IPS-18c (cell line): ENCODE measurements at regions not wholly inside any gene's neighbourhood (a gene's known extent, or its start where the extent isn't known, plus 50 kb on each side); places are given as distances from the start of the nearest gene placed in this dataset.
"Not testable (repeated sequence)": the region's sequence is repeated elsewhere in the genome, so short reads cannot be mapped to it uniquely, and the experiment has no call there.

ENCODE experiments used
- H3K4me3 ChIP-seq: 2 replicates; pipeline ENCODE4 v1.7.0; 2013; ENCODE audit warnings: low read depth, mild to moderate bottlenecking, low read length, moderate library complexity; ENCODE audit not compliant: insufficient read depth
- H3K9me3 ChIP-seq: one replicate; pipeline ENCODE4 v1.6.1; 2013; ENCODE audit warnings: mild to moderate bottlenecking, low read length, moderate library complexity; ENCODE audit not compliant: control insufficient read depth, insufficient read depth

DNA sequence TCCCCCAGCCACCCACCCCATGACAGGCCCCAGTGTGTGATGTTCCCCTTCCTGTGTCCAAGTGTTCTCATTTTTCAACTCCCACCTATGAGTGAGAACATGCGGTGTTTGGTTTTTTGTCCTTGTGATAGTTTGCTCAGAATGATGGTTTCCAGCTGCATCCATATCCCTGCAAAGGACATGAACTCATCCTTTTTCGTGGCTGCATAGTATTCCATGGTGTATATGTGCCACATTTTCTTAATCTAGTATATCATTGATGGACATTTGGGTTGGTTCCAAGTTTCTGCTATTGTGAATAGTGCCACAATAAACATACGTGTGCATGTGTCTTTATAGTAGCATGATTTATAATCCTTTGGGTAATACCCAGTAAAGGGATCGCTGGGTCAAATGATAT, 273.0 kb downstream of the TEX29 start:
- not testable (repeated sequence) for H3K9me3 ChIP-seq, H3K4me3 ChIP-seq

DNA sequence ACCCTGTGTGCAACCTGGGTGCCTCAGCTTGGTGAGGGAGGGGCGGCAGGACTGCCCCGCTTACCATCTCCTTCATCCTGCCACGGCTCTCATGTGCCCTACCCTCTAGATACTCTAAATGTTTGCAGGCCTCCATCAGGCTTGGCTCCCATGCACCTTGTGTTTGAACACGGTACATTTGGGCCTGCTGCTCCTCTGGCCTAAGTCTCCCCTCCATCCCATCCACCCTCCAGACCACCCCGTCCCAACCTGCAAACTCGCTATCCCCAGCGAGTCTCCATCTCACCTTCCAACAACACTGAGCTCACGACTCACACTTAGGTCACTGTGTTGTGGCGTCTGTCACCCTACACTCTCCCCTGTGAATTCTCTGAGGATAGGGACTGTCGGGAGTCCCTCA, 274.2 kb downstream of the TEX29 start:
- no peak overlapping the region for H3K4me3 ChIP-seq

DNA sequence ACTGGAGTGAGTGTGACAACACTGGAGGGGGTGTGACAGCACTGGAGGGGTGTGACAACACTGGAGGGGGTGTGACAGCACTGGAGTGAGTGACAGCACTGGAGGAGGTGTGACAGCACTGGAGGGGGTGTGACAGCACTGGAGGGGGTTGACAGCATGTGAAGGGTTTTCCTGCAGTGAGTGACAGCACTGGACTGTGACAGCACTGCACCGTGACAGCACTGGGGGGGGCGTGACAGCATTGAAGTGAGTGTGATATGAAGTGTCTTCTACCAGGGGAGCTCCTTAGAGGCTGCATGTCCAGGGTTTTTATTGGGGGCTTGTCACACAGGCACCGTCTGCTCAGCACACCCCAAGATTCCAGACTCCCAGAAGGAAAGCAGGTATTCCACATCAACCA, 274.8 kb downstream of the TEX29 start:
- no peak overlapping the region for H3K4me3 ChIP-seq
- H3K9me3 ChIP-seq = peaks cover 2% of the 10 kb centered on the region

More for the DNA sequence above, 274.2 kb downstream of the TEX29 start:
- H3K9me3 ChIP-seq = peaks cover 2% of the 10 kb centered on the region

DNA sequence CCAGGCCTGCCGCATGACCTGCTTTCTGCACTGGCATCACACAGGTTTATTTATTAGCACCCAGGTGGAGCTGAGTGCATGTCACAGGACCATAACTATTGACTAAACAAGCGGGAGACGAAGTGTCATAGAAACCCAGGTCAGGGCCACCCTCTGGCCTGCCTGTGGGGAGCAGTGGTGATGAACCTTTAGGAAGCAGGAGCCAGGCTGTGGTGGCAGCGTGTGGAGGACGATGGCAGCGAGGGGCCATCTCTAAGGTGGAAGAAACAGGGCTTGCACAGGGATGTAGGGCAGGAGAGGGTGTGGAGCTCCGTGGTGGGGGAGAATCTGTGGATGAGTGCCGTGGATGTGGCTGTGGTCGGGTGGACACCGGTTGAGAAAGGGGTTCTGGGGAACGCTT, 275.3 kb downstream of the TEX29 start:
- peaks cover 2% of the 10 kb centered on the region for H3K9me3 ChIP-seq
- no peak overlapping the region for H3K4me3 ChIP-seq

DNA sequence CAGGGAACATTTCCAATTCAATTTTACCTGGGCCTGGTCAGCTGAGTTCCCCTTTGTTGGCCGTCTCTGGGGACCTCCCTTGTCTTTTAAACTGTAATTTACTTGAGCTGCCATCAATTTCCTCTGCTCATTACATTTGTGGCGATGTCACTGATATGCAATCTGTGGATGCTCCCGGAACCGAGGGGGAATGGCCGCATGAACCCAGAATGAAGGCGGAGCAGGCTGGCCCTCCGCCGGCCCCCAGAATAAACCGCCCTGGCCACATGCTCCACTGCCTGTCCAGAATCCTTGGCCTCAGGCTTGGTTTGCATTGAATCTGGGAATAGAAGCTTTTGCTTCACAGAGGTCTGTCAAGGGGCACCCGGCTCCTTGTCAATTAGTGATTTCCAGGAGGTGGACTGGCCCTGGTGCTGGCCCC, 276.8 kb downstream of the TEX29 start:
- Histone ChIP-seq H3K4me3 (no peak overlapping the region), H3K9me3 (peaks cover 2% of the 10 kb centered on the region)

DNA sequence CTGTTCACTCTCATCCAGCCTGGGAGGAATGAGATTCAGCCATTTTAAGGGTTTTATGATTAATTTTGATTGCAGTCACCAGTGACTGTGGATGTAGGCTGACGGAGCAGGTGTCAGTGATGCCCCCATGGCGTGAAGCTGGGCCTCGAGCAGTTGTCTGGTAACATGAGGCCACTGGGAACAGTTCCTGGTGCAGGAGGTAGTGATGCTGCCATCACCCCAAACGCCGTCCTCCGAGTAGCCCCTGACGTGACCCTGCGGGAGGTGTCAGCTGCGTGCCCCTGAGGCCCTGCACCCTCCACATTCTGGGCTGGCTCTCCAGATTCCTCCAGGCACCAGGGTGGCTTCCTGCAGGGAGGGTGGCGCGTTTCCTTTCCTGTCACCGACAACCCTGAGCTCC, 277.2 kb downstream of the TEX29 start:
- no peak overlapping the region for H3K4me3 ChIP-seq

DNA sequence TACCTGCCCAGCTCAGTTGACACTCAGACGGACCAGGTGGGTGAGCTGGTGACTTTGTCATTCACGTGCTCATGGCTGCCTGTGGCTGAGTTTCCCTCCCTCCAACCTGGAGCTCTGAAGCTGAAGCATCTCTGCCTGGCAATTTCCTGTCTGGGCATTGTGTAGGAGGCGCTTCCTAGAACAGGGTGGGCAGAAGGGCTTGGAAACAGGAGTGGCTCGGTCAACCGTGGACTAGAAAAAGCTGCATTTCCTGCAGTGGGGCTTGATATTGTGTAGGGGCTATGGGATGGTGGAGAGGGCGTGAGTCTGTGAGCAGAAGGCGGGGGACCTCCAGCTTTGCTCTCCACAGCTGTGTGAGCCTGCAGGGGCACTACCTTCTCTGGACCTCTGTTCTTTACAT, 278.3 kb downstream of the TEX29 start:
- Histone ChIP-seq H3K9me3 (peaks cover 2% of the 10 kb centered on the region), H3K4me3 (no peak overlapping the region)

More for the DNA sequence above, 277.2 kb downstream of the TEX29 start:
- peaks cover 2% of the 10 kb centered on the region for H3K9me3 ChIP-seq

DNA sequence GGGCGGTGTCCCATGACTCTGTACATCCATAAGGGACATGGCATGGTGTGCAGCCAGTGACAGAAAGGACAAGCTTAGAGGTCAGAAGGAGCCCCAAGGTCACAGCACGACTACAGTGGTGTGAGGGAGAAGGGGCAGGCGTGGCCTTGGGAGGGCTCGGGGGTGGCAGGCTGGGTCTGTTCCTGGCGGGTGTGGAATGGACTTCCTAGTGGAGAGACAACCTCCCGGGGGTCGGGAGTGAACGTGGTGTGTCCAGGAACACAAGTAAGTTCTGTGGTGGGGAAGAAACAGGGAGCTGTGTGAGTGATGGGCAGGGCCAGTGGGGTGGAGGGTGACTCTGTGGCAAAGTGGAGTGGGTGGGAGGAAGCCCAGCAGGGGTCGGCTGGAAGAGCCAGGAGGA, 279.3 kb downstream of the TEX29 start:
- H3K4me3 ChIP-seq = no peak overlapping the region
- H3K9me3 ChIP-seq = peaks cover 2% of the 10 kb centered on the region

DNA sequence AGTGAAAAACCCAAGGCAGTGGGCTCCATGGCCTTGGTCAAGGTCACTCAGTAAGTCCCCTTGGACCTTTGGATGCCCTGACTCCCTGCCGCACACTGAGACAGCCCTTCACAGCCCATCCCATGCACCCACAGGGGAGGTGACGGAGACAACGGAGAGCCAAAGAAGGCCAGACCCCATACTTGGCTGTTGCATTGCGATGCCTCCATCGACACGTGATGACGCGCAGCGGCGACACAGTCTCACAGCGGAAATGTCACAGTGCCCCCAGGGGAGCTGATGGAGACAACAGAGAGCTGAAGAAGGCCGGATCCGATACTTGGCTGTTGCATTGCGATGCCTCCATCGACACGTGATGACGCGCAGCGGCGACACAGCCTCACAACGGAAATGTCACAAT, 282.4 kb downstream of the TEX29 start:
- Histone ChIP-seq H3K4me3 (no peak overlapping the region), H3K9me3 (no peaks in the 10 kb centered on the region)

DNA sequence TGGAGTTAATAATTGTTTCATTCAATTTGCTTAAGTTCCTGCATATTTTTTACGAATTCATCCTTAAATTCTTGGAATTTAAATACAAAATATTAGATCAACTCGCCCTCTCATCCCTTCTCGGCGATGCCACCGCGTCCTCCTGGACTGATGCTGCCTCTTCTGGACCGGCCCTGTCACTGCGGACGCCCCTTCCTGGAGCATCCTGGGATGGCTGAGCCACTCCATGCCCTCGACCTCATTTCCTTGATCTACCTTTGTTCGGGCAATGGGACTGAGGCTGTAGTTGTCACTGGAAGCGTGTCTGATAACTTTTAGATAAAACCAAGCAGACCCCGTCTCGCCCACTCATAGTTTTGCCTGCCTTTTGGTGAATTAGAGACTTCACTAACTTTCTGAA, 283.7 kb downstream of the TEX29 start:
- no peak overlapping the region for H3K4me3 ChIP-seq
- no peaks in the 10 kb centered on the region for H3K9me3 ChIP-seq

DNA sequence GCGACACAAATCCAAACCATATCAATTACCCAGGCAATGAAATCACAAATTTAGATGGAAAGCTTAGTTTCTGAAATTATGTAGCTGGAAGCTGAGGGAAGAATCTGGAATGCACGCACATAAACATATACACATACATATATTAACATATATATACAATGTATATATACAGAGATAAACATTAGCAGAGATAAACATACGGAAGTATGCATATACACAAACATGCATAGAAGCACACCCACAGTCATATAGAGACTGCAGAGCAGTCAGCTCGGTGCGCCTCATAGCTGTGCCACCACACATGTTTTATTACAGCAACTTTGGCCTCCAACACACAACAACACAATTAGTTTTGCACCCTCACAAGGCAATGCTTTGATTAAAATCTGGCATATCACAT, 288.1 kb downstream of the TEX29 start:
- no peaks in the 10 kb centered on the region for H3K9me3 ChIP-seq
- H3K4me3 ChIP-seq = no peak overlapping the region

DNA sequence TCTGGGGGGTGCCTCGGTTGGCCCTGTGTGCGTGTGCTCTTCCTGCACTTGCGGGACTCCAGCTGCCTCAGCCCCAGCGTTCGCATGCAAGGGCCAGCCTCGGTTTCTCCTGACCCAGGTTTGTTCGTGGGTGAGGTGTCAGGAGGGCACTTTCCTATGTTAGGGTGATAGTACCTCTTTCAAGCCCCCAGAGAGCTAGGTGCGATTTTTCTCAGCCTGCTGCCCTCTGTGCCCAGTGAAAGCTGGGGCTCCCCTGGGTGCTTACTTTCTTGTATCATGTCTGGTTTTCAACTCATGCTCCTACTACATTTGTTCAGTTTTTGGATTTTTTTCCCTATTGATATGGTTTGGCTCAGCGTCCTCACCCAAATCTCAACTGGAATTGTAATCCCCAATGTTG, 289.2 kb downstream of the TEX29 start:
- Histone ChIP-seq H3K4me3 (no peak overlapping the region), H3K9me3 (no peaks in the 10 kb centered on the region)

DNA sequence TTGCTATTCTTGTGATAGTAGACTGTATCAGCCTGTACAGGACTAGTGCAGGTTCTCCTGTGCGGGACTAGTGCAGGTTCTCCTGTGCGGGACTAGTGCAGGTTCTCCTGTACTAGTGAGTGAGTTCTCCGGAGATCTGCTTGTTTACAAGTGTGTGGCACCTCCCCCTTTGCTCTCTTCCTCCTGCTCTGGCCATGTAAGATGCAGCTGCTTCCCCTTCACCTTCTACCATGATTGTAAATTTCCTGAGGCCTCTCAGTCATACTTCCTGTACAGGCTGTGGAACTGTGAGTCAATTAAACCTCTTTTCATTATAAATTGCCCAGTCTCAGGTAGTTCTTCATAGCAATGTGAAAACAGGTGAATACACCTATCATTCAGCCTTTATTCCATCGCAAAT, 289.6 kb downstream of the TEX29 start:
- H3K9me3 ChIP-seq = no peaks in the 10 kb centered on the region
- no peak overlapping the region for H3K4me3 ChIP-seq

DNA sequence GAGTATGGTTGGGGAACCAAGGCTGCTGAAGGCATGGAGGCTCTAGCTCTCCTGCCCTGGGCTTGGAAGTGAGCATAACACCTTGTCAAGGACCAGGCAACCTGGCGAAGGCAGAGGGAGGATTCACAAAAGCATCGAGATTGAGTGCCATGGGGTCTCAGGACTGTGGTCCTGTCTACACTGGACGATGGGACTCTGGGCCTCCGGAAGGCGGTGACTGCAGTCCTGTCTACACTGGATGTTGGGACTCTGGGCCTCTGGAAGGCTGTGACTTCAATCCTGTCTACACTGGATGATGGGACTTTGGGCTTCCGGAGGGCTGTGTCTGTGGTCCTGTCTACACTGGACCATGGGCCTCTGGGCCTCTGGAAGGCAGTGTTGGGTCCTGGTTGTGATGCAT, 290.4 kb downstream of the TEX29 start:
- Histone ChIP-seq H3K4me3 (no peak overlapping the region), H3K9me3 (no peaks in the 10 kb centered on the region)

DNA sequence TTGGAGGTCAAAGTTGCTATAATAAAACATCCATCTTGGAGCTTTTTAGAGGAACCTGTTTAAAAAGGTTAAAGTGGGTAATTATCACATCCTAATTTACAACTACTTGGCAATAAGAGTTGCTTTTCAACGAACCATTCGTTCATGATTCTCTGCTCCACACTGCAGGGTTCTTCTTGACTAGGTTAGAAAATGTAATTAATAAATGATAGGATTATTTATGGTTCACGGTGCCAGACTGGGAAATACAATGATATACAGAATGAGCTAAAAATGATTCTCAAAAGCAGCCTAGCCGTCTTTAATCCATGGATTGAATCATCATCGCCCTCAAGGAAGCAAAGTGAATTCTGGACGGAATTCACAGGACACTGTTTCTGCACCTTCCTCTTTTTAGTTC, 291.2 kb downstream of the TEX29 start:
- no peak overlapping the region for H3K4me3 ChIP-seq
- H3K9me3 ChIP-seq = no peaks in the 10 kb centered on the region

DNA sequence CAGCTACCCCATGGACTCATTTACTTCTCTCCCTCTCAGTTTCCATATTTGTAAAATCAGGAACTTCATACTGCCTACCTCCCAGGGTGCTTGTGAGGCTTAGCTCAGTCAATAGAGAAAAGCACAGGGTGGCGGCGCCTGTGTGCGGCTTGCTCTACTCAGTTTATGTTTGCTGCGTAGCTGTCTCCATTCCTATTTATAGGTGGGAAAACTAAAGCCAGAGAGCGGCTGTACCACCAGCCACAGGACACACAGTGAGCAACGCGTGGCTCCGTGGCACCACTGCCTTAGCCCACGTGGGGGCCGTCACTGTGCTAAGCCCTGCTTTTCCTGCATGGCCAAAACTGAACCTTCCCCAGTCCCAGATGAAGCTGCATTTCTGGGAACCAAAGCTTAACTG, 292.4 kb downstream of the TEX29 start:
- no peak overlapping the region for H3K4me3 ChIP-seq
- H3K9me3 ChIP-seq = no peaks in the 10 kb centered on the region

DNA sequence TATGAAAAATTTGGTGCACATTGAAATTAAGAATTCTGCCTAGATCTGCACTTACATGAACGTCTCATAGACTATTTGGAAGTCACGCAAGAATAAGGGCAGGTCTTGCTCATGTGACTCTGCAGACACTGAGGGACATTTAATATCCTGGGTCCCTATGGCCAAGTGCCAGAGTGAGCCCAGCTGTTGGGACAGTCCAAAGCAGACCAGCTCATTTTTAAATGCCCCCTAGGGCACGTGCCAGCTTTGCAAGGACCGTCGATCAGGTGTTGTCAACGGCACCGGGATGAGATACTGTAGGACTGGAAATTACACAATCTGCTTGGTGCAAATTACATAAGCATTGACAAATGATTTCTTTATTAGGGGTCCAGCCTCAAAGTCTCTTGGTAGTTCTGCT, 293.6 kb downstream of the TEX29 start:
- H3K4me3 ChIP-seq = no peak overlapping the region
- no peaks in the 10 kb centered on the region for H3K9me3 ChIP-seq

DNA sequence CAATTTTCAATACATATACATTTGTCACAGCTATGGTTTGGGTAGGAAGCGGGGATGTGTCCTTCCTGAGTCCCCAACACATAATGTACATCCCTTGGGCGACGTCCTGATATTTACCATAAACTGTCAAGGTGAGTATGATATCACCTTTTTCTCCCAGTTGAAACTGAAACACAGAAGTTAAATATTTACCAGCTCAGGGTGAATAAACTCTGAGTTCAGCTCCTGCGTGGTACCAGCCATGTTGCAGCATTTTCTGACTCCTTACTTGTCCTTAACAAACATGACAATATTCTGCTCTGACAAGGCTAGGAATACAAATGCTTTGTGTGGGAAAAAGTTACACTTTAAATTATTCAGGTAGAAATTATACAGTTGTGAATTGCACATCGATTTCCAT, 294.2 kb downstream of the TEX29 start:
- no peak overlapping the region for H3K4me3 ChIP-seq
- no peaks in the 10 kb centered on the region for H3K9me3 ChIP-seq

DNA sequence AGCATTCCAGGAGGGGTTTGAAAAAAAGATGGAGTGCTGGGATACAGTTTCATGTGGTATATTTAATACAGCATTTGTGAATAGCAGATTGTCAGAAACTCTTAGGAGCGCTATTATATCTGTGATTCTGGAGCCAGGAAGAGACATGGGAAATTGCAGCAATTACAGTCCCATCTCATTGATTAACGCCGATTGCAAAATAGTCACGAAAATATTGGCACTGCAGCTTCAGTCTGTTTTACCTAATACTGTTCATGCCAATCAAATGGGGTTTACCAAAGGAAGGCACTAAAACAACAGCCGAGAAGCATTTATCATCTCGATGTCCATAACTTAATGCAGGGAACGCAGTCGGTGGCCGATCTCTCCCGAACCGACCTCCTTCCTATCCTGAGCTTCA, 295.8 kb downstream of the TEX29 start:
- no peaks in the 10 kb centered on the region for H3K9me3 ChIP-seq
- no peak overlapping the region for H3K4me3 ChIP-seq

DNA sequence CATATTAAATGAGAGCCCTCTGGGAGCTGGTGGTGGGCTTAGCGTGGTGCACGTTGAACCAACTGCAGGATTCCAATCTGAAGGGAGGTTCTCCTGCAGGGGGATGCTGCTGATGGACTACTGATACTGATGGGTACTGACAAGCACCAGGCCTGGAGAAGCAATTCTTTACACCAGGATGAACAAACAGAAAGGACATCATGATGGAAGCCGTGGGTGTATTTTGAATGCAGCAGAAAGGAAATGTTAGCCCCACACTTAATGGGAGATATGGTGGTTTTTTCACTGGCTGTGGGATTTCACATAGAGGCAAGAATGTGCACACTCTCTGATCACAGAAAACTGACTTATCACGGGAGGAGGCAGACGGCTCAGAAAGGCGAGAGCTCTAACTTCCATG, 299.7 kb downstream of the TEX29 start:
- Histone ChIP-seq H3K4me3 (no peak overlapping the region), H3K9me3 (no peaks in the 10 kb centered on the region)
